ENCODE measurements at regions not wholly inside any gene's neighbourhood (a gene's known extent, or its start where the extent isn't known, plus 50 kb on each side); places are given as distances from the start of the nearest gene placed in this dataset.

DNA sequence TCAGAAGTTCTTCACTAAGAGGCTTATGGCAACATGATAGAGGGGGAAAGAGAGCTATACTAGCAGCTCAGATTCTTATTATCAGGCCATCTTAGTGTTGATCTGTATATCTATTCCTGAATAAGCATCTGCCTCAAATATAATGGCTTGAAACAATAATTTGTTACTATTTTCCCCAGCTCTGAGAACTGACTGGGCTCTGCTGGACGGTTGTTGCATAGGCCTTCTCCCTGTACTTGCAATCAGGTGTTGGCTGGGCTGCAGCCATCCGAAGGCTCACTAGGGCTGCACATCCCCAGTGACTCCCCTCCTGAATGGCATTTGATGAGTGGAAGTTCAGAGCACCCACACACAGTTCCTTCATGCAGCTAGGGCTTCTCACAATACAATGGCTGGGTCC lies 116.0 kb downstream of the PROX1 start:
- BruUV-seq (replicated peaks) = no TSS peak
- Histone ChIP-seq H3K9me3 (ENCODE audit: control insufficient read depth, insufficient read depth, low read depth, low read length) (no peaks in the 10 kb centered on the region), H3K4me3 (ENCODE audit: low read depth in 2 of 2, low read length in 2 of 2) (no peak overlapping the region), H3K4me1 (ENCODE audit: control insufficient read depth, insufficient read depth, low read length) (no peaks in the 10 kb centered on the region; the same call in none of the 2 replicates), H3K27me3 (ENCODE audit: control insufficient read depth, insufficient read depth, low read length) (no peaks in the 10 kb centered on the region), H3K27ac (ENCODE audit: low read length) (no peak overlapping the region), H3K36me3 (ENCODE audit: control insufficient read depth, insufficient read depth, low read length) (no peaks in the 10 kb centered on the region)
- POLR2A ChIA-PET = no interaction called here
- intact Hi-C loops (cut with micrococcal nuclease; ENCODE audit: unreplicated experiment) (no loop called here), in situ Hi-C loops (cut with HindIII; ENCODE audit: low pct_unique_long_range_greater_than_20kb, low sequenced_read_pairs) (no loop called here)
- TF ChIP-seq TCF7L2 (IDR thresholded peaks at IDR 0.05; ENCODE audit: low read depth, low read length) = no peak
- TF ChIP-seq, protein P1, sequence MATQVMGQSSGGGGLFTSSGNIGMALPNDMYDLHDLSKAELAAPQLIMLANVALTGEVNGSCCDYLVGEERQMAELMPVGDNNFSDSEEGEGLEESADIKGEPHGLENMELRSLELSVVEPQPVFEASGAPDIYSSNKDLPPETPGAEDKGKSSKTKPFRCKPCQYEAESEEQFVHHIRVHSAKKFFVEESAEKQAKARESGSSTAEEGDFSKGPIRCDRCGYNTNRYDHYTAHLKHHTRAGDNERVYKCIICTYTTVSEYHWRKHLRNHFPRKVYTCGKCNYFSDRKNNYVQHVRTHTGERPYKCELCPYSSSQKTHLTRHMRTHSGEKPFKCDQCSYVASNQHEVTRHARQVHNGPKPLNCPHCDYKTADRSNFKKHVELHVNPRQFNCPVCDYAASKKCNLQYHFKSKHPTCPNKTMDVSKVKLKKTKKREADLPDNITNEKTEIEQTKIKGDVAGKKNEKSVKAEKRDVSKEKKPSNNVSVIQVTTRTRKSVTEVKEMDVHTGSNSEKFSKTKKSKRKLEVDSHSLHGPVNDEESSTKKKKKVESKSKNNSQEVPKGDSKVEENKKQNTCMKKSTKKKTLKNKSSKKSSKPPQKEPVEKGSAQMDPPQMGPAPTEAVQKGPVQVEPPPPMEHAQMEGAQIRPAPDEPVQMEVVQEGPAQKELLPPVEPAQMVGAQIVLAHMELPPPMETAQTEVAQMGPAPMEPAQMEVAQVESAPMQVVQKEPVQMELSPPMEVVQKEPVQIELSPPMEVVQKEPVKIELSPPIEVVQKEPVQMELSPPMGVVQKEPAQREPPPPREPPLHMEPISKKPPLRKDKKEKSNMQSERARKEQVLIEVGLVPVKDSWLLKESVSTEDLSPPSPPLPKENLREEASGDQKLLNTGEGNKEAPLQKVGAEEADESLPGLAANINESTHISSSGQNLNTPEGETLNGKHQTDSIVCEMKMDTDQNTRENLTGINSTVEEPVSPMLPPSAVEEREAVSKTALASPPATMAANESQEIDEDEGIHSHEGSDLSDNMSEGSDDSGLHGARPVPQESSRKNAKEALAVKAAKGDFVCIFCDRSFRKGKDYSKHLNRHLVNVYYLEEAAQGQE (IDR thresholded peaks at IDR 0.05; ENCODE audit: insufficient read depth in 1 of 2, low read depth in 2 of 2, low read length in 1 of 2) = no peak
- TF ChIP-seq SIN3A (IDR thresholded peaks at IDR 0.05; ENCODE audit: borderline replicate concordance, insufficient read depth, low read depth, low read length) = no peak
- TF ChIP-seq, protein P2, sequence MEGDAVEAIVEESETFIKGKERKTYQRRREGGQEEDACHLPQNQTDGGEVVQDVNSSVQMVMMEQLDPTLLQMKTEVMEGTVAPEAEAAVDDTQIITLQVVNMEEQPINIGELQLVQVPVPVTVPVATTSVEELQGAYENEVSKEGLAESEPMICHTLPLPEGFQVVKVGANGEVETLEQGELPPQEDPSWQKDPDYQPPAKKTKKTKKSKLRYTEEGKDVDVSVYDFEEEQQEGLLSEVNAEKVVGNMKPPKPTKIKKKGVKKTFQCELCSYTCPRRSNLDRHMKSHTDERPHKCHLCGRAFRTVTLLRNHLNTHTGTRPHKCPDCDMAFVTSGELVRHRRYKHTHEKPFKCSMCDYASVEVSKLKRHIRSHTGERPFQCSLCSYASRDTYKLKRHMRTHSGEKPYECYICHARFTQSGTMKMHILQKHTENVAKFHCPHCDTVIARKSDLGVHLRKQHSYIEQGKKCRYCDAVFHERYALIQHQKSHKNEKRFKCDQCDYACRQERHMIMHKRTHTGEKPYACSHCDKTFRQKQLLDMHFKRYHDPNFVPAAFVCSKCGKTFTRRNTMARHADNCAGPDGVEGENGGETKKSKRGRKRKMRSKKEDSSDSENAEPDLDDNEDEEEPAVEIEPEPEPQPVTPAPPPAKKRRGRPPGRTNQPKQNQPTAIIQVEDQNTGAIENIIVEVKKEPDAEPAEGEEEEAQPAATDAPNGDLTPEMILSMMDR (IDR thresholded peaks at IDR 0.05) = no peak
- TF ChIP-seq POLR2AphosphoS5 (IDR thresholded peaks at IDR 0.05; ENCODE audit: low read depth, low read length) = no peak
- DNase-seq (ENCODE audit: low read depth, low spot score) = no peak
- no peak for ATAC-seq
- CTCF ChIA-PET = no interaction called here

DNA sequence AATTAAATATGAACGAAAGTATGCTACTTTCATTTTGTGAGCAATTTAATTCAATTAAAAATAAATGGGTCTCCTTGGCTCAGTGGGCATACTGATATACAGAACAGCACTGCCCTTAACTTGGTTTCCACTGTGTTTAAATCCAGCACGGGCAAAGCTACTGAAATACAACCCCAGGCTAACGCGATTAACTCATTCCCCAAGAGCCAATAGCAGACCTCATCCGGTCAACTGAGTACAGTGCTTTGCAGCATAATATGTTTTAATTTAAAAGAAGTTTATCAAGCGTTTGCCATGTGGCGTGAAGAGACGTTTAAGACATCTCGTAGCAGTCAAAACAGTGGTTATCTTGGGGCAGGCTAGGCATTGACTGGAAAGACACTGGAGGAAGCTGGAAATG lies 118.6 kb downstream of the PROX1 start:
- intact Hi-C loops (cut with micrococcal nuclease; ENCODE audit: unreplicated experiment) = no loop called here
- TF ChIP-seq SIN3A (IDR thresholded peaks at IDR 0.05; ENCODE audit: borderline replicate concordance, insufficient read depth, low read depth, low read length) (no peak), TCF7L2 (IDR thresholded peaks at IDR 0.05; ENCODE audit: low read depth, low read length) (no peak), POLR2AphosphoS5 (IDR thresholded peaks at IDR 0.05; ENCODE audit: low read depth, low read length) (no peak)
- TF ChIP-seq, protein P2 (IDR thresholded peaks at IDR 0.05) = no peak
- TF ChIP-seq, protein P1 (IDR thresholded peaks at IDR 0.05; ENCODE audit: insufficient read depth in 1 of 2, low read depth in 2 of 2, low read length in 1 of 2) = no peak
- ChIA-PET CTCF (interaction anchor here (0.7 kb wide), 1 partner anchor 44 kb away, joined by 7 read pairs; no protein-coding TSS in a partner anchor), POLR2A (no interaction called here)
- no peak for ATAC-seq
- H3K27me3 ChIP-seq (ENCODE audit: control insufficient read depth, insufficient read depth, low read length) = no peaks in the 10 kb centered on the region
- BruUV-seq (replicated peaks) = no TSS peak
- in situ Hi-C loops (cut with HindIII; ENCODE audit: low pct_unique_long_range_greater_than_20kb, low sequenced_read_pairs) = no loop called here
- no peak for DNase-seq (ENCODE audit: low read depth, low spot score)
- H3K4me1 ChIP-seq (ENCODE audit: control insufficient read depth, insufficient read depth, low read length) = no peaks in the 10 kb centered on the region; the same call in none of the 2 replicates
- no peaks in the 10 kb centered on the region for H3K36me3 ChIP-seq (ENCODE audit: control insufficient read depth, insufficient read depth, low read length)
- no peak overlapping the region for H3K4me3 ChIP-seq (ENCODE audit: low read depth in 2 of 2, low read length in 2 of 2)
- no peak overlapping the region for H3K27ac ChIP-seq (ENCODE audit: low read length)
- H3K9me3 ChIP-seq (ENCODE audit: control insufficient read depth, insufficient read depth, low read depth, low read length) = no peaks in the 10 kb centered on the region
